GM04504 (cell line): ENCODE measurements at regions not wholly inside any gene's neighbourhood (a gene's known extent, or its start where the extent isn't known, plus 50 kb on each side); places are given as distances from the start of the nearest gene placed in this dataset.
"Not testable (repeated sequence)": the region's sequence is repeated elsewhere in the genome, so short reads cannot be mapped to it uniquely, and the experiment has no call there.

Source experiments
- DNase-seq: peaks from one replicate; pipeline ENCODE4 v3.0.0-alpha.2; 2012; ENCODE audit warnings: low read depth

- DNase-seq = not testable (repeated sequence)
Measured at GRCh38 chr5:10016559-10016958, 233.1 kb downstream of the ATPSCKMT start.

GRCh38 chr5:10015681-10016080 is 234.0 kb downstream of the ATPSCKMT start:
- not testable (repeated sequence) for DNase-seq

- DNase-seq = no peak
Measured at GRCh38 chr5:10009802-10010201, 239.9 kb downstream of the ATPSCKMT start.

- DNase-seq = no peak
Measured at GRCh38 chr5:9987101-9987500, 262.6 kb downstream of the ATPSCKMT start.

DNA sequence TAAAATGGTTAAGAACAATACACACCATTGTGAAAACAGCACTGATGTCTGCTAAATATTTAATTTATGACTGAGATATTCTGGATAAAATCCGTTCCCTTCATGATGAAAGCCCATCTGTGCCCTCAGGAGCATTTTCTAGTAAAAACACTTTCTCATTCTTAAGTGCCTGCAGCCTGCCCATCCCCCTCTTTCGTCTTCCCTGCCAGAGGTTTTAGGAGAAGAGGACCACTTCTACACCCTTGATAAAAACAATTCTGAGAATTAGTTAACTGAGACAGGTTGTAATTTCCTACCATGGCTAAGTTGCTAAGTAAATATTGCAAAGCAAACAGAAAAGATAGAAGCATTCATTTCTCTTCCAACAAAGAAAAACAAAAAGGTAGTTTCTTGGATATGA is 272.6 kb downstream of the ATPSCKMT start:
- no peak for DNase-seq

DNA sequence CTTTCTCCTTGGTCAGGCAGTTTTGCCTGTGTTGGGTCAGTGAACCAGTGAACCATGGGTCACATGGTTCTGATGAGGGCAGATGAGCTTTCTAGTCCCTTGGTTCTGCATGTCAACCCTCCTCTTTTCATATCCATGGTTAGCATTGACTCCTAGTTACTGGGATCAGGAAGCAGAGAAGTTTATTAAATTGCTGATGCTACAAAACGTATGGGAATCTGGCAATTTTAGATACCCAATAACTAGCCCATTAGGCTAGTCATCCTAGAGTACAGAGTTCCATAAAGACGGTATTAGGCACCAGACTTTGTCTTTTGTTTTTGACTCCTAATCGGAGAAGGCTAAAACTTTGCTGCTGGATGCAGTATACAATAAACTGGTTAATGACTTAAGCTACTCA is 273.1 kb downstream of the ATPSCKMT start:
- no peak for DNase-seq

DNA sequence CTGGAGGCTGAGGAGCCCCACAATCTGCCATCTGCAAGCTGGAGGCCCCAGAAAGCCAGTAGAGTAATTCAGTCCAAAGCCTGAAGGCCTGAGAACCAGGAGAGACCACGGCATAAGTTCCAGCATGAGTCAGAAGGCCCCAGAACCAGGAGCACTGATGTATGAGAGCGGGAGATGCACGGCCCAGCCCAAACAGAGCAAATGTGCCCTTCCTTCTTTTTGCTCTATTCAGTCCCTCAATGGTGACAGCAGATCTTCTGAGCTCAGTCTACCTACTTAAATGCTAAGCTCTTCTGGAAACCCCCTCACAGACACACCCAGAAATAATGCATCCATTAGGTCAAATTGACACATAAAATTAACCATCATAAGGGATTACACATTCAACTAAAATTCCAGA is 277.6 kb downstream of the ATPSCKMT start:
- no peak for DNase-seq

DNA sequence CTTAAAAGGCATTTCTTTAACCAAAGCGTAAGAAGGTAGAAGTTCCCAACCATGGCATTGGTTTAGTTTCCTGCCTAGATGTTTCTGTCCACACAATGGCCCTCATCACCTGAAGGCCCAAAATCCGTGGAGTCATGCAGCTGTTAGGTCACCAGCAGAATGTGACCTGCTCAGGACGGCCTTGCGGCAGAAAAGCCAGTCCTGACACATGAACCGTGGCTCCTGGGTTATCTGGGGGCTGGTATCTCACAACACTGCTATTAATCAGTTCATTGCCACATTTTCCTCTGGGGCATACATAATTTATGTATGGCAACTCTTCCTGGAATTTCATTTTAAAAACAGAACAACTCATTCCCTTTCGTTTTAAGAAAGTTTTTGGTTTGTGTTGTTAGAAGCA is 278.4 kb downstream of the ATPSCKMT start:
- no peak for DNase-seq

GRCh38 chr5:9958914-9959313 is 290.8 kb downstream of the ATPSCKMT start:
- DNase-seq = no peak

DNA sequence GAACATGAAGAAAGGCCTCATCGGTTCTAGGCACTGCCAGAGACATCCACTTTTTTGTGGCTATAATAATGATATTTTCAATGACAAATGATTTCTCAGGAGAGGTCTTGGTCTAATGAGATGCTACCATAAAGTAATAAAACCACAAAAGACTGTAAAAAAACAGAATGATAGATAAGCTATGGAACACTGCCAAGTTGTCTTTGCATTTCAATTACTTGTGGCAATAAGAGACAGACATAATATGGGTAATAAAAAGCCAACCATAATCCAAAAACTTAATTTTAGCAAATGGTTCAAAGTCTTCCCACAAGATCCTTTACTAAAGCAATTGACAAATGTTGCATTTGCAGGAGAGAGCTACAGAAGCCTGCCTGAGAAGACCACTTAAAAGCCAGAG is 292.5 kb downstream of the ATPSCKMT start:
- no peak for DNase-seq

DNA sequence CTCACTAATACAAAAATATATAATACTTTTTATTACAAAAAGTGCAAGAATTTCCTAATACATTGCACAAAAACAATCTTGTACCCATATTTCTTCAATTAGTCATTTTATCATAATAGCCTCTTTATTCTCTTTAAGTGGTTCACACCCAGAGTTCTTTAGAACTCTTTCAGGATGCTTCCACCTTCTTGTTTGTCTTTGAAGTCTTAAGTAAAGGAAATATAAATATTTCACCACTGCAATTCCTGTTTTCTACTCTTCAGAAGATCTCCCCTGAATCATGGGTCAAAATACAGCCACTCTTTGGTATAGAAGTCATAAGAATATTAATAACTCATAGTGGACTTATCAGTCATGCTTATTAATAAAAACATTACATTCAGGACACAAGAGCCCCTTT is 293.0 kb downstream of the ATPSCKMT start:
- DNase-seq = no peak

DNA sequence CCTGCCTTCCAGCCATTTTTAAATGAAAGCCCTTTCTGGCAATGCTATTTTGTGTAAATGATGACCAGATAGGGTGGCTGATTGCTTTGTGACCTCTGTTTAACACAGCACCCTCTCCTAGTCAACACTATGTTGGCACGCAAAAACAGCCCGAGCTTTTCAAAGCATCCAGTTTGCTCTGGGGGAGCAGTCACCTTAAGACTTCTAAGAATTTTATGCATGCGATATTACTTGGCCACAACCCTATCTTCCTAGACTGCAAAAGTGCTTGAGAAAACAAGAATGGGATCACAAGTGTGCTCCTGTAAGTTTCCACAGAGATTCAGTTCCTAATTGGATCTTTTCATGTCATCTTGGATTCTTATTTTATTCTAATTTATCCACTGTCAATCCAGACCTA is 294.1 kb downstream of the ATPSCKMT start:
- DNase-seq = no peak

DNA sequence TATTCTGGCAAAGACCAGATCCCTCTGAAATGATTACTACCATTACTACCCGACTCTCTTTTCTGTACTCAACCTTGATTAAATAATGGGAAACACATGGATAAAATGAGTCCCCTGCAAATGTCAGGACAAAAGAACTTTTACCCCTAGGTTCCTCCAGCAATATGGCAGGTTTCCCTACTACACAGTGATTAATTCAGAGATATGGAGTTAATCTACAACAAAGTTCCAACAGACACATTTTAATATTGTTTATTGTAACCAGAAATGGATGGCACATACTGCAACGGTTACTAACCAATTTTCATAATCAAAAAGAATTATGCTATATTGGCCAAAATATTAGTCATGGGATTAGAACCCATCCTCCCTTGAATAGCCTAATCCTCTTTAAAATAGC is 294.8 kb downstream of the ATPSCKMT start:
- no peak for DNase-seq

GRCh38 chr5:9953691-9954090 is 296.0 kb downstream of the ATPSCKMT start:
- DNase-seq = no peak

- no peak for DNase-seq
Measured at GRCh38 chr5:9951865-9952516, 297.7 kb downstream of the ATPSCKMT start.

GRCh38 chr5:9947944-9948343 is 301.7 kb downstream of the ATPSCKMT start:
- DNase-seq = no peak

DNA sequence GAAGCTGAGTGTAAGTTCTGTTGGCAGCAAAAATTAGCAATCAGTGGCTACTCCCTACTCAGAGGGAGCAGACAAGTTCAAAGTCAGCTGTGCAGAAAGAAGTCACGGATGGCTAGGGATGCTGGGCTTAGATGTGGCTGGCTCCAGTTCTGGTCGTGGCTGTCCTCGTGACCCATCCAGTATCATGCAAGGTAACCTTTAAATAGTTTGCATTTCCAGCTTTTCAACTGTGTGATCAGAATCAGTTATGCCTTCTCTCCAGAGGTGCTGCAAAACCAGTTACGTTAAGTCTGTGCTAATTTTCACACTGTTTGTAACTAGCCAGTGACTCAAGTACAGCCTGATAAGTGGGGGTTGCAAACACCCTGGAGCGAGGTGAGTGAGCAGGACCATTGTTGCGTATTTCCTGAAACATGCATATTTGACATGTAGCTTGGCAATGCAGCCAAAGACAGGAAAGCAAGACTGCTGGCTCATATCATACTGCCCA is 302.4 kb downstream of the ATPSCKMT start:
- no peak for DNase-seq

DNA sequence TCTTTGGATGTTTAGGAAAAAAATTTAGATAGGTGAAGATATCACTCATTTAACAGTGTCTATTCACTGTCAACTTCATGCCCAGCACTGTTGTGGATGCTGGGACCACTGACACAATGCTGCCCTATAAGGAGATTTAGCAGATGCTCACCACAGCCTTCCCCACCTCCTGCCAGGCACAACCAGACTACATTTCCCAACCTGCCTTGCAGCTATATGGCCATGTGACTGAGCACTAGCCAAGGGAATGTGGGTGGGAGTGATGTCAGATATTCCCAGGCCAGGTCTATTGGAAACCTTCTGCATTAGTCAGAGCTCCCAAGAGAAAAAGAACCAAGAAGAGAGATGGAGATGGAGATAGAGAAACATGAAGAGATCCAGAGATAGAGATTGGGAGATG is 302.6 kb upstream of the TAS2R1 start:
- DNase-seq = peak; percentile 41

DNA sequence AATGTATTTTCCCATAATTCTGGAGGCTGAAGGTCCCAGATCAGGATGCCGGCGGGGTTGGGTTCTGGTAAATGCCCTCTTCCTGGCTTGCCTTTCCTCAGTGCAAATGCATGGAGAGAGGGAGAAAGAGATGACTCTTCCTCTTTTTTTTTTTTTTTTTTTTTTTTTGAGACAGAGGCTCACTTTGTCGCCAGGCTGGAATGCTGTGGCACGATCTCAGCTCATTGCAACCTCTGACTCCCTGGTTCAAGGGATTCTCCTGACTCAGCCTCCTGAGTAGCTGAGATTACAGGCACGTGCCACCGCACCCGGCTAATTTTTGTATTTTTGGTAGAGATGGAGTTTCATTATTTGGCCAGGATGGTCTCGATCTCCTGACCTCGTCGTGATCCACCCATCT is 300.0 kb upstream of the TAS2R1 start:
- no peak for DNase-seq

DNA sequence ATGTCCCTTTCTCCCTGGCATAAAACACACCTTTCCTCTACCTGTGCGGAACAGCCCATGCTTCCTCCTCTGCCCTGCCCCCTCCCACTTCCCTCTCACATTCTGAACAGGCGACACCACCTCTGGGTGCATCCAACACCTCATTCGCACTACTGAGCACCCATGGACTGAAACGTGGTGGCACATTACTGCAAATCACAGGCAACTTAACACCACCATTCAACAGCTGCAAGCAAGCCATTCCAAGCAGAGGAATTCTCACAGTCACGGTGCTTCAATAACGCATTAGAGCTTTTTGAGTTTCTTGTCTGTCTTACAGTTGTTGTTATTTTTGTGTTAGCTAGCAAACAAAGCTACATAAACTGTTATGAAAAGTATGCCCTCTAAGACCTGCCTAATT is 298.2 kb upstream of the TAS2R1 start:
- no peak for DNase-seq

DNA sequence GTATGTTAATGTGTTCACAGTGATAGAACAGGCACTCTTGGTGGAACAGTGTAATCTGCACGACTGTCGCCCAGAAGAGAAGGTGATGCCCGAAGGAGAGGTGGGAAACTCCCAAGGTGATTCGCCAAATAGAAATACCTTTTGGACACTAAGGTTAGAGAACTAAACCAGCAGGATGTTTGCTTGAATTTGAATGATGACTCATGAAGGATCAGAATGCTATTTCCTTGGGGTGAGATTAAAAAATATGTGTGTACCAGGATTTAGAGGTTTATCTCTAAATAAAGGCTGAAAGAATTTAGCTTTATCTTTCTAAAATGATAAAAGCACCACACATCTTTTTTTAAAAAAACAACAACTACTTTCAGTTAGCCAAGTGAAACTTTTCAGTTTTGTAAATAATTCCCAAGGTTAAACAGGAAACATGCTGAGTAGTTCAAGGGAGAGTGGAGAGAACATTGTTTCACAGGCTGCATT is 297.4 kb upstream of the TAS2R1 start:
- DNase-seq = no peak

GRCh38 chr5:9927106-9927505 is 297.0 kb upstream of the TAS2R1 start:
- DNase-seq = peak; percentile 11

GRCh38 chr5:9924614-9925013 is 294.5 kb upstream of the TAS2R1 start:
- peak; percentile 88 for DNase-seq

DNA sequence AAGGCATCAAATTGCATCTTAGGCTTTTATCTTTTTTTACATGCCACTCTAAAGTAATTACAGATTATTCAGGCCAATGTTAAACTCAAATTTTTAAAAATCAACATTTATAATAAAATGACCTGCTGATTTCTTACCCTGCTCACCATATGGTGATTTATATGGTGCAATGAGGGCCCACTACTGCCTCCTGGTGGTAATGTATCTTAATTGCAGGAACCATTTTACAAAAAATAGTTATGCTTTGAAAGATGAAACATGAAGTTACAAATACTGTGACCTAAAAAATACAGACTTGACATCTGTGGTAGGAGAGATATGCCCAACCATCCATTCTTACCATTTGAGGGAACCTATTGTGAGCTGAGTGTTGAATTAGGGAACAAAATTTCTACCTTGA is 292.6 kb upstream of the TAS2R1 start:
- no peak for DNase-seq
